ENCODE measurements at regions not wholly inside any gene's neighbourhood (a gene's known extent, or its start where the extent isn't known, plus 50 kb on each side); places are given as distances from the start of the nearest gene placed in this dataset.

- CTCF ChIA-PET, result interaction anchor here (0.7 kb wide), 1 partner anchor 735 kb away, joined by 3 read pairs; no protein-coding TSS in a partner anchor
- no peak overlapping the region for H3K4me3 Mint-ChIP-seq (ENCODE audit: unreplicated experiment)
- no peaks in the 10 kb centered on the region for H3K27me3 Mint-ChIP-seq (ENCODE audit: insufficient read depth, unreplicated experiment)
- intact Hi-C loops (cut with micrococcal nuclease), result no loop called here
- no peak overlapping the region for H3K27ac Mint-ChIP-seq (ENCODE audit: low read depth, unreplicated experiment)
- no peak for DNase-seq (ENCODE audit: unreplicated experiment)
- no TSS peak for BruUV-seq (replicated peaks)
- POLR2A ChIA-PET, result interaction anchor here (0.7 kb wide), 1 partner anchor 204 kb away, joined by 4 read pairs; no protein-coding TSS in a partner anchor
- H3K4me1 Mint-ChIP-seq (ENCODE audit: insufficient read depth, unreplicated experiment), result no peaks in the 10 kb centered on the region
- TF ChIP-seq CTCF (IDR thresholded peaks at IDR 0.05; ENCODE audit: unreplicated experiment), result no peak
- no peaks in the 10 kb centered on the region for H3K36me3 Mint-ChIP-seq (ENCODE audit: insufficient read depth, unreplicated experiment)
- peaks cover 5% of the 10 kb centered on the region for H3K9me3 Mint-ChIP-seq (ENCODE audit: unreplicated experiment)
Measured at GRCh38 chr7:81427461-81427860, 342.4 kb downstream of the HGF start.

DNA sequence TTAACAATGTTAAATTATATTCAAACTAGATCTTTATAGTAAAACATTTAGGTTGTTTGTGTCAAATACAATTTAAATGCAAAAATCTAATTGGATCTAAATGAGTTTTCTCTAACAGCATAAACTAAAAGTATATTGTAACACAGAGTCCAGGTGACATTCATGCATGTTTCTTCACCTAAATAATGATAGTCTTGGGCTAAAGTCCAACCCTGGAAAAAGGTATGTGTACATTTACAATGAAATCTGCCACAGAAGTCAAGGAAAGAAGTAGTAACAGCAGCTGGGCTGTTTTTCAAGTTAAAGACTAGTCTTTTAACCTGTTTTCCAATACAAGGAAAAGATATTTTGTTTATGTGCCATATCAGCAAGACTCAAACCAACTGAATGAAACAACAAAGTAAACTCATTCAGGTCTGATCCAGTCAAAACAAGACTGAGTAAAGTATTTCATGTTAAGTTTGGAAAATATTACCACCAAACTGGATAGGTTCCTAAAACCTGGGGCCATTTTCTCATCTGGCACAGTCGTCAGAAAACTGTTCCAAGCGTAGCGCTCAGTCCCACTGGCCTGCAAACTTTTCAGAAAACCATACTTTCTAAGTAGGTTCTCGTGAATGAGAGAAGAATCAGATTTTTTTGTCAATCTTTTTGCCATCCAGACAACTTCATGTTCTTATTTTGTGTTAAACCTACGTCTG is 349.2 kb downstream of the HGF start:
- no peak for TF ChIP-seq CTCF (IDR thresholded peaks at IDR 0.05; ENCODE audit: unreplicated experiment)
- intact Hi-C loops (cut with micrococcal nuclease), result no loop called here
- Mint-ChIP-seq H3K27ac (ENCODE audit: low read depth, unreplicated experiment) (no peak overlapping the region), H3K9me3 (ENCODE audit: unreplicated experiment) (peaks cover 5% of the 10 kb centered on the region), H3K27me3 (ENCODE audit: insufficient read depth, unreplicated experiment) (no peaks in the 10 kb centered on the region), H3K4me3 (ENCODE audit: unreplicated experiment) (no peak overlapping the region), H3K4me1 (ENCODE audit: insufficient read depth, unreplicated experiment) (peaks cover 7% of the 10 kb centered on the region), H3K36me3 (ENCODE audit: insufficient read depth, unreplicated experiment) (no peaks in the 10 kb centered on the region)
- ChIA-PET CTCF (interaction anchor here (1.5 kb wide), 1 partner anchor 10 kb away, joined by 4 read pairs; no protein-coding TSS in a partner anchor), POLR2A (no interaction called here)
- no peak for DNase-seq (ENCODE audit: unreplicated experiment)
- no TSS peak for BruUV-seq (replicated peaks)

- intact Hi-C loops (cut with micrococcal nuclease), result no loop called here
- ChIA-PET CTCF (interaction anchor here (1.5 kb wide), 1 partner anchor 11 kb away, joined by 4 read pairs; no protein-coding TSS in a partner anchor), POLR2A (no interaction called here)
- Mint-ChIP-seq H3K4me1 (ENCODE audit: insufficient read depth, unreplicated experiment) (peaks cover 13% of the 10 kb centered on the region), H3K9me3 (ENCODE audit: unreplicated experiment) (no peaks in the 10 kb centered on the region), H3K36me3 (ENCODE audit: insufficient read depth, unreplicated experiment) (no peaks in the 10 kb centered on the region), H3K4me3 (ENCODE audit: unreplicated experiment) (no peak overlapping the region), H3K27me3 (ENCODE audit: insufficient read depth, unreplicated experiment) (no peaks in the 10 kb centered on the region), H3K27ac (ENCODE audit: low read depth, unreplicated experiment) (no peak overlapping the region)
- BruUV-seq (replicated peaks), result no TSS peak
- no peak for DNase-seq (ENCODE audit: unreplicated experiment)
- no peak for TF ChIP-seq CTCF (IDR thresholded peaks at IDR 0.05; ENCODE audit: unreplicated experiment)
Measured at GRCh38 chr7:81419731-81420130, 350.1 kb downstream of the HGF start.

DNA sequence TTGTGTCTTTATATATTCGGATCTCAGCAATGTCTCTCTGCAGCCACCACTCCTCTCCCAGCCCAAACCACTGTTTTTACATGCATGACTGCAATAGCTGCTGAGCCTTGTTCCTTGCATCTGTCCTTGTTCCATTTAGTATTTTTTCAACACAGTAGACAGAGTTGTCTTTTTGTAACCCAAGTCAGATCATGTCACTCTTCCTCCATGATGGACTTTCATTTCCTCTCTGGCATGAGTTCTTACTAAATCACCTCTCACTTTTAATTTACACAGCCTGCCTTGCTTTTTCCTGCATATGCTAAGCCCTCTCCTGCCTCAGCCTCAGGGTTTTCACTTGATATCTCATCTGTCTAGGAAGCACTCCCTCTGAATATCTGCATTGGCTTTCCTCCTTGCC is 353.2 kb downstream of the HGF start:
- Mint-ChIP-seq H3K4me3 (ENCODE audit: unreplicated experiment) (no peak overlapping the region), H3K4me1 (ENCODE audit: insufficient read depth, unreplicated experiment) (peaks cover 22% of the 10 kb centered on the region), H3K9me3 (ENCODE audit: unreplicated experiment) (peaks cover 2% of the 10 kb centered on the region), H3K36me3 (ENCODE audit: insufficient read depth, unreplicated experiment) (no peaks in the 10 kb centered on the region), H3K27me3 (ENCODE audit: insufficient read depth, unreplicated experiment) (no peaks in the 10 kb centered on the region), H3K27ac (ENCODE audit: low read depth, unreplicated experiment) (no peak overlapping the region)
- BruUV-seq (replicated peaks), result no TSS peak
- TF ChIP-seq CTCF (IDR thresholded peaks at IDR 0.05; ENCODE audit: unreplicated experiment), result no peak
- POLR2A ChIA-PET, result no interaction called here
- no peak for DNase-seq (ENCODE audit: unreplicated experiment)
- CTCF ChIA-PET, result no interaction called here
- intact Hi-C loops (cut with micrococcal nuclease), result no loop called here
